AG09319 (cell line): ENCODE measurements at regions not wholly inside any gene's neighbourhood (a gene's known extent, or its start where the extent isn't known, plus 50 kb on each side); places are given as distances from the start of the nearest gene placed in this dataset.

Experiments
- DNase-seq: peaks from one replicate; pipeline ENCODE4 v3.0.0-alpha.2; 2010; ENCODE audit warnings: low read depth; ENCODE audit errors: extremely low read depth
- TF ChIP-seq, protein P1 (sequence below): IDR thresholded peaks from 2 replicates; pipeline ENCODE4 v1.5.1; 2011; ENCODE audit warnings: low read depth, mild to moderate bottlenecking, inconsistent platforms, low read length, moderate library complexity

- no peak for DNase-seq
- TF ChIP-seq, protein P1, sequence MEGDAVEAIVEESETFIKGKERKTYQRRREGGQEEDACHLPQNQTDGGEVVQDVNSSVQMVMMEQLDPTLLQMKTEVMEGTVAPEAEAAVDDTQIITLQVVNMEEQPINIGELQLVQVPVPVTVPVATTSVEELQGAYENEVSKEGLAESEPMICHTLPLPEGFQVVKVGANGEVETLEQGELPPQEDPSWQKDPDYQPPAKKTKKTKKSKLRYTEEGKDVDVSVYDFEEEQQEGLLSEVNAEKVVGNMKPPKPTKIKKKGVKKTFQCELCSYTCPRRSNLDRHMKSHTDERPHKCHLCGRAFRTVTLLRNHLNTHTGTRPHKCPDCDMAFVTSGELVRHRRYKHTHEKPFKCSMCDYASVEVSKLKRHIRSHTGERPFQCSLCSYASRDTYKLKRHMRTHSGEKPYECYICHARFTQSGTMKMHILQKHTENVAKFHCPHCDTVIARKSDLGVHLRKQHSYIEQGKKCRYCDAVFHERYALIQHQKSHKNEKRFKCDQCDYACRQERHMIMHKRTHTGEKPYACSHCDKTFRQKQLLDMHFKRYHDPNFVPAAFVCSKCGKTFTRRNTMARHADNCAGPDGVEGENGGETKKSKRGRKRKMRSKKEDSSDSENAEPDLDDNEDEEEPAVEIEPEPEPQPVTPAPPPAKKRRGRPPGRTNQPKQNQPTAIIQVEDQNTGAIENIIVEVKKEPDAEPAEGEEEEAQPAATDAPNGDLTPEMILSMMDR = no peak
Observed at GRCh38 chr12:92543359-92543758, 159.4 kb upstream of the PLEKHG7 start.

DNA sequence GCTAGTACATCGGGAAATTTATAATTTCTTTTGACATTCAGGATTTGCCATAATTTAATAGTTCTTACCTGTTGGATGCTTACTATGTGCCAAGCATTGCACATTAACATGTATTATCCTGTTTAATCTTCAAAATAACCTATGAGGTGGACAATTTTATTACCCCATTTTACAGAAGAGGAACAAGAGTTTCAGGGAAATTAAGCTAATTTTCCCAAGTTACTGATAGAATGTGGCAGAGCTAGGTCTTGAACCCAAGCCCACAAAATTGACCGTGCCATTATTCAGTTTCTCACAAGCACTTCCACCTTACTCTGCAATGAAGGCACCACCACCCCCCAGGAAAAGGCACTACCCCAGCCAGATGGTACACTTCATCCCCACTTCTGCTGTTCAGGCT, 161.1 kb upstream of the PLEKHG7 start:
- no peak for DNase-seq
- TF ChIP-seq, protein P1 = no peak

- TF ChIP-seq, protein P1 = no peak
- no peak for DNase-seq
Observed at GRCh38 chr12:92540782-92541423, 161.9 kb upstream of the PLEKHG7 start.

GRCh38 chr12:92539976-92540781, 162.6 kb upstream of the PLEKHG7 start:
- DNase-seq = no peak
- TF ChIP-seq, protein P1 = no peak

GRCh38 chr12:92539110-92539749, 163.6 kb upstream of the PLEKHG7 start:
- no peak for DNase-seq
- TF ChIP-seq, protein P1 = no peak

- DNase-seq = no peak
- TF ChIP-seq, protein P1 = no peak
Observed at GRCh38 chr12:92537290-92537960, 165.4 kb upstream of the PLEKHG7 start.
